HEK293T (cell line): ENCODE measurements at regions not wholly inside any gene's neighbourhood (a gene's known extent, or its start where the extent isn't known, plus 50 kb on each side); places are given as distances from the start of the nearest gene placed in this dataset.

ENCODE experiments used
- CTCF ChIA-PET: fragments of 350-600 bp; formaldehyde crosslinking; extraction: SDS; loops from one replicate; lab custom pipeline; 2021; ENCODE audit warnings: antibody characterized with exemption, inconsistent platforms; lab: Yijun Ruan, JAX
- POLR2A ChIA-PET: fragments of 350-600 bp; formaldehyde crosslinking; extraction: SDS; loops from one replicate; lab custom pipeline; 2020; ENCODE audit warnings: antibody characterized with exemption, inconsistent platforms; lab: Yijun Ruan, JAX
- DNase-seq: peaks from one replicate; pipeline ENCODE4 v3.0.0; 2012; ENCODE audit warnings: mixed read lengths; ENCODE audit errors: extremely low spot score
- ARNT ChIP-seq: fragments of 450-650 bp; IDR thresholded peaks from 2 replicates; pipeline ENCODE4 v1.6.1; 2017; ENCODE audit warnings: mild to moderate bottlenecking
- BHLHE40 ChIP-seq: fragments of 450-650 bp; IDR thresholded peaks from 2 replicates; pipeline ENCODE4 v1.6.1; 2016; ENCODE audit warnings: mild to moderate bottlenecking, moderate library complexity, borderline replicate concordance
- CTBP1 ChIP-seq: fragments of 450-650 bp; IDR thresholded peaks from 2 replicates; pipeline ENCODE4 v1.6.1; 2016; ENCODE audit warnings: borderline replicate concordance
- ELF4 ChIP-seq: fragments of 450-650 bp; IDR thresholded peaks from 2 replicates; pipeline ENCODE4 v1.6.1; 2017; ENCODE audit warnings: antibody characterized with exemption
- FOXA1 ChIP-seq: fragments of 450-650 bp; IDR thresholded peaks from 2 replicates; pipeline ENCODE4 v1.6.1; 2016; ENCODE audit warnings: mild to moderate bottlenecking
- FOXK2 ChIP-seq: fragments of 450-650 bp; IDR thresholded peaks from 2 replicates; pipeline ENCODE4 v1.6.1; 2016; ENCODE audit warnings: mild to moderate bottlenecking
- FOXM1 ChIP-seq: fragments of 450-650 bp; IDR thresholded peaks from 2 replicates; pipeline ENCODE4 v1.6.1; 2017; ENCODE audit warnings: mild to moderate bottlenecking, borderline replicate concordance
- HDGF ChIP-seq: fragments of 450-650 bp; IDR thresholded peaks from 2 replicates; pipeline ENCODE4 v1.6.1; 2017; ENCODE audit warnings: antibody characterized with exemption, borderline replicate concordance
- L3MBTL2 ChIP-seq: fragments of 450-650 bp; conservative IDR thresholded peaks from 2 replicates; pipeline ENCODE4 v1.6.1; 2016; ENCODE audit warnings: mild to moderate bottlenecking
- LEF1 ChIP-seq: fragments of 450-650 bp; IDR thresholded peaks from 2 replicates; pipeline ENCODE4 v1.6.1; 2017; ENCODE audit warnings: mild to moderate bottlenecking, borderline replicate concordance
- NFRKB ChIP-seq: fragments of 450-650 bp; IDR thresholded peaks from 2 replicates; pipeline ENCODE4 v1.6.1; 2016; ENCODE audit warnings: mild to moderate bottlenecking, moderate library complexity
- SP1 ChIP-seq: fragments of 450-650 bp; IDR thresholded peaks from 2 replicates; pipeline ENCODE4 v1.6.1; 2017
- SUZ12 ChIP-seq: fragments of 450-650 bp; IDR thresholded peaks from 2 replicates; pipeline ENCODE4 v1.6.1; 2016; ENCODE audit warnings: mild to moderate bottlenecking
- TARDBP ChIP-seq: fragments of 450-650 bp; IDR thresholded peaks from 2 replicates; pipeline ENCODE4 v1.6.1; 2016
- ZNF384 ChIP-seq: fragments of 450-650 bp; IDR thresholded peaks from 2 replicates; pipeline ENCODE4 v1.6.1; 2016
- TF ChIP-seq, protein P1 (sequence below): fragments of 450-650 bp; IDR thresholded peaks from 2 replicates; pipeline ENCODE4 v1.6.1; 2016

GRCh38 chr5:144844086-144844485 lies 673.4 kb downstream of the KCTD16 start:
- POLR2A ChIA-PET: no interaction called here
- DNase-seq: no peak
- no peak for TF ChIP-seq LEF1
- TF ChIP-seq L3MBTL2: no peak
- no peak for TF ChIP-seq SUZ12
- TF ChIP-seq BHLHE40: no peak
- TF ChIP-seq FOXM1: no peak
- no peak for TF ChIP-seq SP1
- TF ChIP-seq HDGF: no peak
- TF ChIP-seq ARNT: no peak
- TF ChIP-seq, protein P1, sequence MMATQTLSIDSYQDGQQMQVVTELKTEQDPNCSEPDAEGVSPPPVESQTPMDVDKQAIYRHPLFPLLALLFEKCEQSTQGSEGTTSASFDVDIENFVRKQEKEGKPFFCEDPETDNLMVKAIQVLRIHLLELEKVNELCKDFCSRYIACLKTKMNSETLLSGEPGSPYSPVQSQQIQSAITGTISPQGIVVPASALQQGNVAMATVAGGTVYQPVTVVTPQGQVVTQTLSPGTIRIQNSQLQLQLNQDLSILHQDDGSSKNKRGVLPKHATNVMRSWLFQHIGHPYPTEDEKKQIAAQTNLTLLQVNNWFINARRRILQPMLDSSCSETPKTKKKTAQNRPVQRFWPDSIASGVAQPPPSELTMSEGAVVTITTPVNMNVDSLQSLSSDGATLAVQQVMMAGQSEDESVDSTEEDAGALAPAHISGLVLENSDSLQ: no peak
- TF ChIP-seq ELF4: no peak
- TF ChIP-seq TARDBP: no peak
- TF ChIP-seq FOXA1: no peak
- no peak for TF ChIP-seq NFRKB
- no peak for TF ChIP-seq FOXK2
- no peak for TF ChIP-seq CTBP1
- TF ChIP-seq ZNF384: no peak
- CTCF ChIA-PET: no interaction called here

- ChIA-PET CTCF (no interaction called here), POLR2A (no interaction called here)
- no peak for DNase-seq
- TF ChIP-seq CTBP1: no peak
- no peak for TF ChIP-seq LEF1
- TF ChIP-seq NFRKB: no peak
- TF ChIP-seq L3MBTL2: no peak
- no peak for TF ChIP-seq SP1
- TF ChIP-seq TARDBP: no peak
- TF ChIP-seq HDGF: no peak
- TF ChIP-seq ZNF384: no peak
Measured at GRCh38 chr5:144832416-144832815, 661.7 kb downstream of the KCTD16 start.

DNA sequence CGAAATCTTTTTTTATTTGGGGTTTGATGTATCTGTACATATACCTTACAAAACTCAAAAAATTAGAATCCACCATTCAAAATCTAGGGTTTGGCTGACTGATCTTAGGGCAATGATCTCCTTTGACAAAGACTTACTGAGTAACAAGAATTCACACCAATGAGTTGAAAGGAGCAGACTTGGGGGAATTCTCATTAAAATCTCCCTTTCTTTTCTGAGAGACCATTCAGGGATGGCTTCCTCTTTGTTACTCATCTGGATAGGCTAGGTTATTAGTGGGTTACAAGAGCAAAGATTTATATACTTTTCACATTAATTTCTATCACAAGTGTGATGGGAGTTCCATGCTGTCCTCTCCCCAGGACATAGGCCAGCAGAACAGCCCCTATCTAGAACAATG lies 661.0 kb downstream of the KCTD16 start:
- ChIA-PET POLR2A (no interaction called here), CTCF (no interaction called here)
- DNase-seq: no peak
- TF ChIP-seq CTBP1: no peak
- TF ChIP-seq BHLHE40: no peak
- no peak for TF ChIP-seq L3MBTL2
- TF ChIP-seq, protein P1: no peak
- no peak for TF ChIP-seq NFRKB
- no peak for TF ChIP-seq SUZ12
- no peak for TF ChIP-seq FOXM1
- no peak for TF ChIP-seq ZNF384
- TF ChIP-seq TARDBP: no peak
- no peak for TF ChIP-seq SP1
- TF ChIP-seq FOXK2: no peak
- no peak for TF ChIP-seq HDGF

GRCh38 chr5:144822503-144822902 lies 651.8 kb downstream of the KCTD16 start:
- ChIA-PET CTCF (no interaction called here), POLR2A (no interaction called here)
- TF ChIP-seq HDGF (no peak), SP1 (no peak), ELF4 (no peak), CTBP1 (no peak), ZNF384 (no peak), NFRKB (no peak), TARDBP (no peak), FOXM1 (no peak), L3MBTL2 (no peak), BHLHE40 (no peak), FOXA1 (no peak), SUZ12 (no peak), LEF1 (no peak), FOXK2 (no peak), ARNT (no peak)
- TF ChIP-seq, protein P1: no peak
- no peak for DNase-seq

- ChIA-PET POLR2A (no interaction called here), CTCF (no interaction called here)
- TF ChIP-seq LEF1 (no peak), L3MBTL2 (no peak), TARDBP (no peak), BHLHE40 (no peak), SP1 (no peak), FOXA1 (no peak), FOXK2 (no peak), ZNF384 (no peak), CTBP1 (no peak), ARNT (no peak), HDGF (no peak), FOXM1 (no peak), SUZ12 (no peak), NFRKB (no peak), ELF4 (no peak)
- TF ChIP-seq, protein P1: no peak
- no peak for DNase-seq
Measured at GRCh38 chr5:144820278-144820677, 649.6 kb downstream of the KCTD16 start.

DNA sequence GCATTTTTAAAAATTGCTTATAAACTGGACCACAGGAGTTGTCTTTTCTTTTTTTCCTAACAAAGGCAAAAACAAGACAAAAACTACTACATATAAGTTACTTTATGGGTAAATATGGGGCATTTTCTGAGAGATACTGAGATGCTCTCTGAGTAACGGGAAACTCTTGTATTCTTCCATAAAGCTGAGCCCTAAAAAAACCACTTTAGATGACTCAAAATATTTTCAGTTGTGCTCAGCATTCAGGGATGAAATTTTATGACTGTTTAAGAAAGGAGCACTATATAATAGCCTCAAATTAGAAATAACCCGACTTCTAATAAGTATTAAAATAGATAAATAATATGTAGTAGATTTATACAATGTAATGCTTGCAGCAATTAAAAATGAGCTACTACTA lies 644.5 kb downstream of the KCTD16 start:
- no peak for TF ChIP-seq SUZ12
- TF ChIP-seq BHLHE40: no peak
- TF ChIP-seq, protein P1: no peak
- no peak for TF ChIP-seq TARDBP
- no peak for TF ChIP-seq L3MBTL2
- no peak for TF ChIP-seq HDGF
- no peak for DNase-seq
- CTCF ChIA-PET: no interaction called here
- POLR2A ChIA-PET: no interaction called here
